ENCODE measurements at regions not wholly inside any gene's neighbourhood (a gene's known extent, or its start where the extent isn't known, plus 50 kb on each side); places are given as distances from the start of the nearest gene placed in this dataset.

GRCh38 chr6:71513036-71513435, 224.4 kb downstream of the OGFRL1 start (continued):
- no peak for TF ChIP-seq ETV6 (CRISPR knock-in tag; IDR thresholded peaks at IDR 0.05)
- no peak for TF ChIP-seq ATF3 (CRISPR knock-in tag; conservative IDR thresholded peaks at IDR 0.05)
- no peak for TF ChIP-seq HMGXB4 (CRISPR knock-in tag; IDR thresholded peaks at IDR 0.05)
- TF ChIP-seq GTF2I (CRISPR knock-in tag; conservative IDR thresholded peaks at IDR 0.05), result no peak
- TF ChIP-seq ZNF317 (CRISPR knock-in tag; IDR thresholded peaks at IDR 0.05; ENCODE audit: borderline replicate concordance, low read depth), result no peak

- no peaks in the 10 kb centered on the region for H3K36me3 Mint-ChIP-seq
- H3K27me3 Mint-ChIP-seq (ENCODE audit: low read depth), result no peaks in the 10 kb centered on the region
- no peak overlapping the region for H3K27ac Mint-ChIP-seq
- H3K4me3 Mint-ChIP-seq, result no peak overlapping the region
- POLR2A ChIA-PET, result no interaction called here
- CTCF ChIA-PET, result no interaction called here
- DNase-seq (ENCODE audit: low spot score) (no peak), ATAC-seq (no peak)
- no peaks in the 10 kb centered on the region for H3K4me1 Mint-ChIP-seq
- TF ChIP-seq SMAD3 (CRISPR knock-in tag; IDR thresholded peaks at IDR 0.05; ENCODE audit: borderline replicate concordance) (no peak), HMGXB4 (CRISPR knock-in tag; IDR thresholded peaks at IDR 0.05) (no peak), TP53 (CRISPR knock-in tag; IDR thresholded peaks at IDR 0.05) (no peak), ZNF396 (CRISPR knock-in tag; IDR thresholded peaks at IDR 0.05; ENCODE audit: borderline replicate concordance) (no peak), MYBL2 (CRISPR knock-in tag; IDR thresholded peaks at IDR 0.05) (no peak), ZNF138 (CRISPR knock-in tag; conservative IDR thresholded peaks at IDR 0.05) (no peak), ZNF121 (CRISPR knock-in tag; IDR thresholded peaks at IDR 0.05) (no peak), PRDM15 (CRISPR knock-in tag; IDR thresholded peaks at IDR 0.05) (no peak)
- TF ChIP-seq, protein P1, sequence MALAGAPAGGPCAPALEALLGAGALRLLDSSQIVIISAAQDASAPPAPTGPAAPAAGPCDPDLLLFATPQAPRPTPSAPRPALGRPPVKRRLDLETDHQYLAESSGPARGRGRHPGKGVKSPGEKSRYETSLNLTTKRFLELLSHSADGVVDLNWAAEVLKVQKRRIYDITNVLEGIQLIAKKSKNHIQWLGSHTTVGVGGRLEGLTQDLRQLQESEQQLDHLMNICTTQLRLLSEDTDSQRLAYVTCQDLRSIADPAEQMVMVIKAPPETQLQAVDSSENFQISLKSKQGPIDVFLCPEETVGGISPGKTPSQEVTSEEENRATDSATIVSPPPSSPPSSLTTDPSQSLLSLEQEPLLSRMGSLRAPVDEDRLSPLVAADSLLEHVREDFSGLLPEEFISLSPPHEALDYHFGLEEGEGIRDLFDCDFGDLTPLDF (CRISPR knock-in tag; IDR thresholded peaks at IDR 0.05), result no peak
- no peaks in the 10 kb centered on the region for H3K9me3 Mint-ChIP-seq
Observed at GRCh38 chr6:71523548-71523947, 234.9 kb downstream of the OGFRL1 start.

- ATAC-seq, result no peak
- H3K27ac Mint-ChIP-seq, result no peak overlapping the region
- H3K9me3 Mint-ChIP-seq, result no peaks in the 10 kb centered on the region
- H3K4me1 Mint-ChIP-seq, result no peaks in the 10 kb centered on the region
- ChIA-PET POLR2A (no interaction called here), CTCF (no interaction called here)
- H3K4me3 Mint-ChIP-seq, result no peak overlapping the region
- H3K36me3 Mint-ChIP-seq, result no peaks in the 10 kb centered on the region
- no peak for DNase-seq (ENCODE audit: low spot score)
- H3K27me3 Mint-ChIP-seq (ENCODE audit: low read depth), result no peaks in the 10 kb centered on the region
- no peak for TF ChIP-seq SMAD4 (CRISPR knock-in tag; IDR thresholded peaks at IDR 0.05)
- TF ChIP-seq NR3C1 (CRISPR knock-in tag; conservative IDR thresholded peaks at IDR 0.05; ENCODE audit: low read depth), result no peak
- TF ChIP-seq TEAD1 (CRISPR knock-in tag; IDR thresholded peaks at IDR 0.05), result no peak
- TF ChIP-seq, protein P2, sequence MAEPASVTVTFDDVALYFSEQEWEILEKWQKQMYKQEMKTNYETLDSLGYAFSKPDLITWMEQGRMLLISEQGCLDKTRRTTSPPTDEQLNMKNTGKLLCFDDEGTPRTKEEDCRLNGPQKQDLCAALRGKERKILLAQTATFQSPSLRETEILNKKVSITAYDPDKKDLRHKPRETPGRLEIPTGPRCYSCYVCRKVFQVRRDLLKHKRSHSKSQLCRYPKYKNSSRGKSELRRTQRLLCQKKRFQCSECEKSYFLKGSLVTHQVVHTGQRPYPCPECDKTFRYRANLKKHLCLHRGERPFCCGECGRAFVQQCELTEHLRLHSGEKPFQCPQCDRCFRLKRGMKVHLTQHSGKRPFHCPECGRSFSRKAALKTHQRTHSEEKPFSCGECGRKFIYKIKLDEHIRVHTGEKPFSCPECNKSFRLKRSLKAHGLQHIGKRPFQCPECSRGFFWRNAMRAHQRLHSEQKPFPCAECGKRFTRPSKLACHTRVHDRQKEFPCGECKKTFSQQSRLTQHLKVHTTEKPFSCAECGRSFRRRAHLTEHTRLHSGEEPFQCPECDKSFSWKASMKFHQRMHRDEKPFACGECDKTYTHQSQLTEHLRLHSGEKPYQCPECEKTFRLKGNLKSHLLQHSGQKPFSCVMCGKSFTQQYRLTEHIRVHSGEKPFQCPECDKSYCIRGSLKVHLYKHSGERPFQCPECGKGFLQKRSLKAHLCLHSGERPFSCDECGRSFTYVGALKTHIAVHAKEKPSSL (CRISPR knock-in tag; conservative IDR thresholded peaks at IDR 0.05), result no peak
- TF ChIP-seq, protein P3, sequence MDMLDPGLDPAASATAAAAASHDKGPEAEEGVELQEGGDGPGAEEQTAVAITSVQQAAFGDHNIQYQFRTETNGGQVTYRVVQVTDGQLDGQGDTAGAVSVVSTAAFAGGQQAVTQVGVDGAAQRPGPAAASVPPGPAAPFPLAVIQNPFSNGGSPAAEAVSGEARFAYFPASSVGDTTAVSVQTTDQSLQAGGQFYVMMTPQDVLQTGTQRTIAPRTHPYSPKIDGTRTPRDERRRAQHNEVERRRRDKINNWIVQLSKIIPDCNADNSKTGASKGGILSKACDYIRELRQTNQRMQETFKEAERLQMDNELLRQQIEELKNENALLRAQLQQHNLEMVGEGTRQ (CRISPR knock-in tag; IDR thresholded peaks at IDR 0.05), result no peak
- TF ChIP-seq, protein P4, sequence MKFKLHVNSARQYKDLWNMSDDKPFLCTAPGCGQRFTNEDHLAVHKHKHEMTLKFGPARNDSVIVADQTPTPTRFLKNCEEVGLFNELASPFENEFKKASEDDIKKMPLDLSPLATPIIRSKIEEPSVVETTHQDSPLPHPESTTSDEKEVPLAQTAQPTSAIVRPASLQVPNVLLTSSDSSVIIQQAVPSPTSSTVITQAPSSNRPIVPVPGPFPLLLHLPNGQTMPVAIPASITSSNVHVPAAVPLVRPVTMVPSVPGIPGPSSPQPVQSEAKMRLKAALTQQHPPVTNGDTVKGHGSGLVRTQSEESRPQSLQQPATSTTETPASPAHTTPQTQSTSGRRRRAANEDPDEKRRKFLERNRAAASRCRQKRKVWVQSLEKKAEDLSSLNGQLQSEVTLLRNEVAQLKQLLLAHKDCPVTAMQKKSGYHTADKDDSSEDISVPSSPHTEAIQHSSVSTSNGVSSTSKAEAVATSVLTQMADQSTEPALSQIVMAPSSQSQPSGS (CRISPR knock-in tag; IDR thresholded peaks at IDR 0.05; ENCODE audit: borderline replicate concordance, low read depth), result no peak
Observed at GRCh38 chr6:71524201-71524600, 235.6 kb downstream of the OGFRL1 start.
